Caco-2 (cell line): ENCODE measurements at regions not wholly inside any gene's neighbourhood (a gene's known extent, or its start where the extent isn't known, plus 50 kb on each side); places are given as distances from the start of the nearest gene placed in this dataset.

Experiments
- BruUV-seq: library from RNA; stranded (reverse); fragments of 400-500 nt; replicated peaks from 2 replicates; lab custom pipeline; 2021; lab: Mats Ljungman, UMichigan
- CTCF ChIA-PET: fragments of 300-600 bp; sonication (Branson Sonifier 250); formaldehyde crosslinking; loops from one replicate; lab custom pipeline; 2022; ENCODE audit warnings: antibody characterized with exemption; lab: Charles Lee
- POLR2A ChIA-PET: fragments of 300-600 bp; sonication (Branson Sonifier 250); formaldehyde crosslinking; loops from one replicate; lab custom pipeline; 2022; ENCODE audit warnings: antibody characterized with exemption; lab: Charles Lee
- DNase-seq, 2 experiments: peaks; one replicate each; pipeline versions ENCODE4 v3.0.0 to v3.0.0-alpha.2; 2020 to 2022
- H3K27me3 ChIP-seq: replicated peaks from 2 replicates; pipeline ENCODE4 v1.6.0; 2011; ENCODE audit warnings: low read length; ENCODE audit not compliant: control insufficient read depth, insufficient read depth
- H3K36me3 ChIP-seq: 2 replicates; pipeline ENCODE4 v1.5.1; 2011; ENCODE audit warnings: low read length; ENCODE audit not compliant: control insufficient read depth, insufficient read depth
- H3K4me1 ChIP-seq: fragments of 250-450 bp; sonication (Bioruptor Pico); 2 replicates; pipeline ENCODE4 v1.5.1; 2020; ENCODE audit warnings: mild to moderate bottlenecking
- H3K4me3 ChIP-seq: 2 replicates; pipeline ENCODE4 v1.5.1; 2011; ENCODE audit warnings: low read depth, mild to moderate bottlenecking, control low read depth, low read length
- H3K9me3 ChIP-seq: fragments of 250-450 bp; sonication (Bioruptor Pico); 2 replicates; pipeline ENCODE4 v1.5.1; 2020; ENCODE audit warnings: mild to moderate bottlenecking, moderate library complexity
- H3K27ac Mint-ChIP-seq: one replicate; pipeline ENCODE4 v1.8.0; 2022; ENCODE audit warnings: mixed read lengths; ENCODE audit not compliant: unreplicated experiment
- H3K27me3 Mint-ChIP-seq: one replicate; pipeline ENCODE4 v1.8.0; 2022; ENCODE audit warnings: mixed read lengths; ENCODE audit not compliant: insufficient read depth, unreplicated experiment
- H3K36me3 Mint-ChIP-seq: one replicate; pipeline ENCODE4 v1.8.0; 2022; ENCODE audit warnings: mild to moderate bottlenecking, mixed read lengths; ENCODE audit not compliant: insufficient read depth, unreplicated experiment
- H3K4me1 Mint-ChIP-seq: one replicate; pipeline ENCODE4 v1.8.0; 2022; ENCODE audit warnings: low read depth, mixed read lengths; ENCODE audit not compliant: unreplicated experiment
- H3K4me3 Mint-ChIP-seq: one replicate; pipeline ENCODE4 v1.8.0; 2022; ENCODE audit warnings: mild to moderate bottlenecking, moderate library complexity, mixed read lengths; ENCODE audit not compliant: unreplicated experiment
- H3K9me3 Mint-ChIP-seq: one replicate; pipeline ENCODE4 v1.8.0; 2022; ENCODE audit warnings: mixed read lengths; ENCODE audit not compliant: unreplicated experiment
- CTCF ChIP-seq, 2 experiments: fragments of 200-600 bp in 1 of 2; IDR thresholded peaks; 1 replicate in 1 of 2; 2 replicates in 1 of 2; pipeline versions ENCODE4 v1.5.1 to v1.8.0; 2011 to 2022; ENCODE audit warnings: antibody characterized with exemption in 1 of 2, control low read depth in 1 of 2, inconsistent platforms in 1 of 2, low read depth in 1 of 2, low read length in 1 of 2, mild to moderate bottlenecking in 1 of 2, moderate library complexity in 1 of 2; ENCODE audit not compliant: insufficient read depth in 1 of 2, severe bottlenecking in 1 of 2, unreplicated experiment in 1 of 2
- intact Hi-C: fragments of 100-400 bp; cut with micrococcal nuclease; formaldehyde crosslinking; loops from one replicate; pipeline ENCODE4 v1.10.0; 2022; ENCODE audit not compliant: unreplicated experiment

- H3K4me3 Mint-ChIP-seq, result no peak overlapping the region
- no peaks in the 10 kb centered on the region for H3K4me1 Mint-ChIP-seq
- DNase-seq, result no peak
- Histone ChIP-seq H3K9me3 (no peaks in the 10 kb centered on the region), H3K4me3 (no peak overlapping the region), H3K4me1 (no peaks in the 10 kb centered on the region), H3K36me3 (no peaks in the 10 kb centered on the region), H3K27me3 (no peaks in the 10 kb centered on the region)
- H3K36me3 Mint-ChIP-seq, result no peaks in the 10 kb centered on the region
- no peak for TF ChIP-seq CTCF (IDR thresholded peaks at IDR 0.05; ENCODE audit: insufficient read depth in 1 of 2, low read depth in 1 of 2, low read length in 1 of 2, severe bottlenecking in 1 of 2, unreplicated experiment in 1 of 2)
- CTCF ChIA-PET, result no interaction called here
- POLR2A ChIA-PET, result no interaction called here
- peaks cover 12% of the 10 kb centered on the region for H3K27me3 Mint-ChIP-seq
- H3K9me3 Mint-ChIP-seq, result no peaks in the 10 kb centered on the region
- H3K27ac Mint-ChIP-seq, result no peak overlapping the region
- intact Hi-C loops, result no loop called here
- no TSS peak for BruUV-seq
Observed at GRCh38 chr7:10799475-10799874, 174.2 kb upstream of the PHF14 start.

- TF ChIP-seq CTCF (IDR thresholded peaks at IDR 0.05; ENCODE audit: insufficient read depth in 1 of 2, low read depth in 1 of 2, low read length in 1 of 2, severe bottlenecking in 1 of 2, unreplicated experiment in 1 of 2), result no peak
- Histone ChIP-seq H3K4me3 (no peak overlapping the region), H3K27me3 (no peaks in the 10 kb centered on the region), H3K36me3 (no peaks in the 10 kb centered on the region), H3K4me1 (no peaks in the 10 kb centered on the region), H3K9me3 (no peaks in the 10 kb centered on the region)
- H3K4me3 Mint-ChIP-seq, result no peak overlapping the region
- intact Hi-C loops, result no loop called here
- peaks cover 15% of the 10 kb centered on the region for H3K27me3 Mint-ChIP-seq
- H3K9me3 Mint-ChIP-seq, result no peaks in the 10 kb centered on the region
- H3K4me1 Mint-ChIP-seq, result no peaks in the 10 kb centered on the region
- ChIA-PET CTCF (no interaction called here), POLR2A (no interaction called here)
- H3K36me3 Mint-ChIP-seq, result no peaks in the 10 kb centered on the region
- no peak overlapping the region for H3K27ac Mint-ChIP-seq
- no peak for DNase-seq
- BruUV-seq, result no TSS peak
Observed at GRCh38 chr7:10802011-10802410, 171.7 kb upstream of the PHF14 start.

GRCh38 chr7:10802526-10802925, 171.1 kb upstream of the PHF14 start:
- Histone ChIP-seq H3K27me3 (no peaks in the 10 kb centered on the region), H3K36me3 (no peaks in the 10 kb centered on the region), H3K4me1 (no peaks in the 10 kb centered on the region), H3K9me3 (no peaks in the 10 kb centered on the region), H3K4me3 (no peak overlapping the region)
- no peak for TF ChIP-seq CTCF (IDR thresholded peaks at IDR 0.05; ENCODE audit: insufficient read depth in 1 of 2, low read depth in 1 of 2, low read length in 1 of 2, severe bottlenecking in 1 of 2, unreplicated experiment in 1 of 2)
- POLR2A ChIA-PET, result no interaction called here
- H3K27me3 Mint-ChIP-seq, result peaks cover 12% of the 10 kb centered on the region
- DNase-seq, result no peak
- no peak overlapping the region for H3K27ac Mint-ChIP-seq
- BruUV-seq, result no TSS peak
- H3K9me3 Mint-ChIP-seq, result no peaks in the 10 kb centered on the region
- no peaks in the 10 kb centered on the region for H3K4me1 Mint-ChIP-seq
- no peak overlapping the region for H3K4me3 Mint-ChIP-seq
- H3K36me3 Mint-ChIP-seq, result no peaks in the 10 kb centered on the region
- intact Hi-C loops, result no loop called here
- CTCF ChIA-PET, result no interaction called here
